Central memory CD8-positive, alpha-beta T cell (primary cell): ENCODE measurements at regions not wholly inside any gene's neighbourhood (a gene's known extent, or its start where the extent isn't known, plus 50 kb on each side); places are given as distances from the start of the nearest gene placed in this dataset.

ENCODE experiments used
- ATAC-seq: fragments of 150-1000 bp; cut with Tn5 transposase; replicated peaks from 2 replicates; pipeline ENCODE4 v1.10.0; 2022; ENCODE audit warnings: mild to moderate bottlenecking, moderate FRiP score, moderate number of reproducible peaks; ENCODE audit not compliant: poor library complexity, severe bottlenecking; ENCODE audit errors: extremely low read depth
- DNase-seq, 2 donors: peaks; one replicate each; pipeline ENCODE4 v3.0.0; 2021; ENCODE audit warnings: low spot score in 2 of 2
- H3K27ac Mint-ChIP-seq: one replicate; pipeline ENCODE4 v1.8.0; 2022; ENCODE audit warnings: low read depth, mild to moderate bottlenecking, moderate library complexity, mixed read lengths
- H3K27me3 Mint-ChIP-seq: one replicate; pipeline ENCODE4 v1.8.0; 2022; ENCODE audit warnings: mixed read lengths
- H3K36me3 Mint-ChIP-seq: one replicate; pipeline ENCODE4 v1.8.0; 2022; ENCODE audit warnings: mild to moderate bottlenecking, moderate library complexity, mixed read lengths; ENCODE audit not compliant: insufficient read depth
- H3K4me1 Mint-ChIP-seq: one replicate; pipeline ENCODE4 v1.8.0; 2022; ENCODE audit warnings: mixed read lengths
- H3K4me3 Mint-ChIP-seq: one replicate; pipeline ENCODE4 v1.8.0; 2022; ENCODE audit warnings: mild to moderate bottlenecking, moderate library complexity, mixed read lengths
- H3K9me3 Mint-ChIP-seq: one replicate; pipeline ENCODE4 v1.8.0; 2022; ENCODE audit warnings: mixed read lengths

- no peak overlapping the region for H3K27ac Mint-ChIP-seq
- DNase-seq (no peak), ATAC-seq (no peak)
- H3K27me3 Mint-ChIP-seq: no peaks in the 10 kb centered on the region
- no peaks in the 10 kb centered on the region for H3K36me3 Mint-ChIP-seq
- no peaks in the 10 kb centered on the region for H3K9me3 Mint-ChIP-seq
- H3K4me3 Mint-ChIP-seq: no peak overlapping the region
- no peaks in the 10 kb centered on the region for H3K4me1 Mint-ChIP-seq
These were observed 389.8 kb downstream of the NUAK1 start for GRCh38 chr12:105748806-105749600.

GRCh38 chr12:105750096-105750495 is 388.7 kb downstream of the NUAK1 start:
- Mint-ChIP-seq H3K36me3 (peaks cover 2% of the 10 kb centered on the region), H3K4me1 (no peaks in the 10 kb centered on the region), H3K27me3 (no peaks in the 10 kb centered on the region), H3K4me3 (no peak overlapping the region), H3K9me3 (no peaks in the 10 kb centered on the region), H3K27ac (no peak overlapping the region)
- ATAC-seq (no peak), DNase-seq (no peak)

- Mint-ChIP-seq H3K4me3 (no peak overlapping the region), H3K27me3 (no peaks in the 10 kb centered on the region), H3K27ac (no peak overlapping the region), H3K9me3 (no peaks in the 10 kb centered on the region), H3K36me3 (peaks cover 2% of the 10 kb centered on the region), H3K4me1 (no peaks in the 10 kb centered on the region)
- DNase-seq (no peak), ATAC-seq (no peak)
These were observed 384.4 kb downstream of the NUAK1 start for GRCh38 chr12:105754313-105754712.

- Mint-ChIP-seq H3K4me3 (no peak overlapping the region), H3K4me1 (no peaks in the 10 kb centered on the region), H3K36me3 (peaks cover 2% of the 10 kb centered on the region), H3K9me3 (no peaks in the 10 kb centered on the region), H3K27ac (no peak overlapping the region), H3K27me3 (no peaks in the 10 kb centered on the region)
- DNase-seq: no peak
- ATAC-seq: no peak
These were observed 381.8 kb downstream of the NUAK1 start for GRCh38 chr12:105756961-105757360.

GRCh38 chr12:105759149-105759548 is 379.6 kb downstream of the NUAK1 start:
- Mint-ChIP-seq H3K27ac (no peak overlapping the region), H3K36me3 (peaks cover 2% of the 10 kb centered on the region), H3K4me3 (no peak overlapping the region), H3K27me3 (no peaks in the 10 kb centered on the region), H3K4me1 (no peaks in the 10 kb centered on the region), H3K9me3 (no peaks in the 10 kb centered on the region)
- DNase-seq (no peak), ATAC-seq (no peak)

GRCh38 chr12:105761075-105761474 is 377.7 kb downstream of the NUAK1 start:
- ATAC-seq (no peak), DNase-seq (no peak)
- Mint-ChIP-seq H3K36me3 (no peaks in the 10 kb centered on the region), H3K4me3 (no peak overlapping the region), H3K9me3 (no peaks in the 10 kb centered on the region), H3K27me3 (no peaks in the 10 kb centered on the region), H3K27ac (no peak overlapping the region), H3K4me1 (no peaks in the 10 kb centered on the region)

- H3K9me3 Mint-ChIP-seq: no peaks in the 10 kb centered on the region
- H3K4me3 Mint-ChIP-seq: no peak overlapping the region
- peaks cover 2% of the 10 kb centered on the region for H3K36me3 Mint-ChIP-seq
- ATAC-seq (no peak), DNase-seq (no peak)
- no peaks in the 10 kb centered on the region for H3K4me1 Mint-ChIP-seq
- H3K27ac Mint-ChIP-seq: no peak overlapping the region
- H3K27me3 Mint-ChIP-seq: no peaks in the 10 kb centered on the region
These were observed 374.4 kb downstream of the NUAK1 start for GRCh38 chr12:105764216-105764835.

- Mint-ChIP-seq H3K36me3 (peaks cover 2% of the 10 kb centered on the region), H3K27me3 (no peaks in the 10 kb centered on the region), H3K4me3 (no peak overlapping the region), H3K4me1 (no peaks in the 10 kb centered on the region), H3K9me3 (no peaks in the 10 kb centered on the region), H3K27ac (no peak overlapping the region)
- DNase-seq (no peak), ATAC-seq (no peak)
These were observed 373.4 kb downstream of the NUAK1 start for GRCh38 chr12:105765053-105766014.

GRCh38 chr12:105766029-105766428 is 372.7 kb downstream of the NUAK1 start:
- H3K27ac Mint-ChIP-seq: no peak overlapping the region
- no peak for DNase-seq
- H3K27me3 Mint-ChIP-seq: peaks cover 5% of the 10 kb centered on the region
- H3K4me1 Mint-ChIP-seq: no peaks in the 10 kb centered on the region
- no peak for ATAC-seq
- no peak overlapping the region for H3K4me3 Mint-ChIP-seq
- H3K36me3 Mint-ChIP-seq: peaks cover 4% of the 10 kb centered on the region
- no peaks in the 10 kb centered on the region for H3K9me3 Mint-ChIP-seq

GRCh38 chr12:105769486-105769885 is 369.3 kb downstream of the NUAK1 start:
- Mint-ChIP-seq H3K9me3 (no peaks in the 10 kb centered on the region), H3K4me1 (no peaks in the 10 kb centered on the region), H3K36me3 (peaks cover 4% of the 10 kb centered on the region), H3K27me3 (peaks cover 17% of the 10 kb centered on the region), H3K27ac (no peak overlapping the region), H3K4me3 (no peak overlapping the region)
- DNase-seq (no peak), ATAC-seq (no peak)

- peaks cover 2% of the 10 kb centered on the region for H3K36me3 Mint-ChIP-seq
- DNase-seq: no peak
- no peaks in the 10 kb centered on the region for H3K9me3 Mint-ChIP-seq
- H3K4me1 Mint-ChIP-seq: no peaks in the 10 kb centered on the region
- no peak overlapping the region for H3K27ac Mint-ChIP-seq
- H3K27me3 Mint-ChIP-seq: peaks cover 17% of the 10 kb centered on the region
- H3K4me3 Mint-ChIP-seq: no peak overlapping the region
- no peak for ATAC-seq
These were observed 365.3 kb downstream of the NUAK1 start for GRCh38 chr12:105773471-105773870.

GRCh38 chr12:105774037-105774436 is 364.7 kb downstream of the NUAK1 start:
- H3K27me3 Mint-ChIP-seq: peaks cover 17% of the 10 kb centered on the region
- no peak for ATAC-seq
- DNase-seq: no peak
- no peaks in the 10 kb centered on the region for H3K4me1 Mint-ChIP-seq
- H3K27ac Mint-ChIP-seq: no peak overlapping the region
- peaks cover 2% of the 10 kb centered on the region for H3K36me3 Mint-ChIP-seq
- H3K4me3 Mint-ChIP-seq: no peak overlapping the region
- H3K9me3 Mint-ChIP-seq: no peaks in the 10 kb centered on the region
